GM23338 (cell line): ENCODE measurements at regions not wholly inside any gene's neighbourhood (a gene's known extent, or its start where the extent isn't known, plus 50 kb on each side); places are given as distances from the start of the nearest gene placed in this dataset.

Experiments
- CTCF ChIP-seq, 2 experiments: fragments of 200-600 bp in 1 of 2; sonication (generic) in 1 of 2; conservative IDR thresholded peaks; 2 replicates each; pipeline versions ENCODE4 v1.5.1 to v1.6.1; 2016 to 2017; ENCODE audit warnings: antibody characterized with exemption in 2 of 2, low read depth in 2 of 2, mild to moderate bottlenecking in 2 of 2, moderate library complexity in 1 of 2
- EZH2 ChIP-seq: fragments of 200-600 bp; sonication (generic); IDR thresholded peaks from one replicate; pipeline ENCODE4 v1.8.0; 2017; ENCODE audit warnings: antibody characterized with exemption, mild to moderate bottlenecking, low read depth; ENCODE audit not compliant: unreplicated experiment
- EZH2phosphoT487 ChIP-seq: fragments of 200-600 bp; sonication (generic); IDR thresholded peaks from one replicate; pipeline ENCODE4 v1.8.1; 2018; ENCODE audit warnings: antibody characterized with exemption; ENCODE audit not compliant: unreplicated experiment
- POLR2AphosphoS5 ChIP-seq: IDR thresholded peaks from 2 replicates; pipeline ENCODE4 v1.6.1; 2016; ENCODE audit warnings: antibody characterized with exemption, low read depth
- REST ChIP-seq: IDR thresholded peaks from one replicate; pipeline ENCODE4 v1.6.1; 2018; ENCODE audit warnings: antibody characterized with exemption; ENCODE audit not compliant: unreplicated experiment

GRCh38 chr2:228681979-228682378 is 500.5 kb upstream of the SPHKAP start:
- TF ChIP-seq EZH2 (no peak), CTCF (conservative IDR thresholded peaks at IDR 0.05; ENCODE audit: low read depth in 2 of 2) (no peak), EZH2phosphoT487 (no peak), REST (no peak), POLR2AphosphoS5 (no peak)
